ENCODE measurements at regions not wholly inside any gene's neighbourhood (a gene's known extent, or its start where the extent isn't known, plus 50 kb on each side); places are given as distances from the start of the nearest gene placed in this dataset.

DNA sequence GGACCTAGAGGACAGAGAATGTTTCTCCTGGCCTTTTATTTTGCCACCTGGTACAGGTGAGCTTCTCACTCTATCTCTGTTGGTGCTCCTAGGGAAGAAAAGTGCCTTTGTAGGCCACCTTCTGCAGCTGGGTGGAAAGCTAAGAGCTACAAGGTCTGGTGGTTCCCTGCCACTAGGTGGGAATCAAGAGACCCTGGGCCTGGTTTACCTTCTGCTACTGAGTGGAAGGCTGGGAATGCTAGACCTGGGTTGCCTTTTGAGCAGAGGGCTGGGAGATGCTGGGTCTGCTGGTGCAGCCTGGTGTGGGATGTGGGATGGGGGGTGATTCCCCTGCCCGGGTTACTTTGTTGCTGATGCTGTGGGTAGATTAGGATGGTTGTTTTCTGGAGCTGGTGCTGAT, 72.6 kb downstream of the EBLN2 start:
- TF ChIP-seq POLR2A (IDR thresholded peaks at IDR 0.05) (no peak), CTCF (IDR thresholded peaks at IDR 0.05) (no peak)

All from uterus (tissue), 2 donors.